PFSK-1 (cell line): ENCODE measurements at regions not wholly inside any gene's neighbourhood (a gene's known extent, or its start where the extent isn't known, plus 50 kb on each side); places are given as distances from the start of the nearest gene placed in this dataset.

Experiments used
- POLR2AphosphoS5 ChIP-seq: IDR thresholded peaks from 2 replicates; pipeline ENCODE4 v1.6.1; 2012; ENCODE audit warnings: low read depth, mild to moderate bottlenecking, control low read depth, low read length, moderate library complexity
- TF ChIP-seq, protein P1 (sequence below), 2 experiments: IDR thresholded peaks; 2 replicates each; pipeline versions ENCODE4 v1.6.1 to v1.8.0; 2011 to 2012; ENCODE audit warnings: low read depth in 2 of 2, low read length in 2 of 2, control low read depth in 1 of 2, inconsistent platforms in 1 of 2, mild to moderate bottlenecking in 1 of 2, moderate library complexity in 1 of 2; ENCODE audit not compliant: insufficient read depth in 1 of 2

GRCh38 chr6:147823936-147824335 is 315.4 kb downstream of the SAMD5 start:
- TF ChIP-seq POLR2AphosphoS5, result no peak
- TF ChIP-seq, protein P1, sequence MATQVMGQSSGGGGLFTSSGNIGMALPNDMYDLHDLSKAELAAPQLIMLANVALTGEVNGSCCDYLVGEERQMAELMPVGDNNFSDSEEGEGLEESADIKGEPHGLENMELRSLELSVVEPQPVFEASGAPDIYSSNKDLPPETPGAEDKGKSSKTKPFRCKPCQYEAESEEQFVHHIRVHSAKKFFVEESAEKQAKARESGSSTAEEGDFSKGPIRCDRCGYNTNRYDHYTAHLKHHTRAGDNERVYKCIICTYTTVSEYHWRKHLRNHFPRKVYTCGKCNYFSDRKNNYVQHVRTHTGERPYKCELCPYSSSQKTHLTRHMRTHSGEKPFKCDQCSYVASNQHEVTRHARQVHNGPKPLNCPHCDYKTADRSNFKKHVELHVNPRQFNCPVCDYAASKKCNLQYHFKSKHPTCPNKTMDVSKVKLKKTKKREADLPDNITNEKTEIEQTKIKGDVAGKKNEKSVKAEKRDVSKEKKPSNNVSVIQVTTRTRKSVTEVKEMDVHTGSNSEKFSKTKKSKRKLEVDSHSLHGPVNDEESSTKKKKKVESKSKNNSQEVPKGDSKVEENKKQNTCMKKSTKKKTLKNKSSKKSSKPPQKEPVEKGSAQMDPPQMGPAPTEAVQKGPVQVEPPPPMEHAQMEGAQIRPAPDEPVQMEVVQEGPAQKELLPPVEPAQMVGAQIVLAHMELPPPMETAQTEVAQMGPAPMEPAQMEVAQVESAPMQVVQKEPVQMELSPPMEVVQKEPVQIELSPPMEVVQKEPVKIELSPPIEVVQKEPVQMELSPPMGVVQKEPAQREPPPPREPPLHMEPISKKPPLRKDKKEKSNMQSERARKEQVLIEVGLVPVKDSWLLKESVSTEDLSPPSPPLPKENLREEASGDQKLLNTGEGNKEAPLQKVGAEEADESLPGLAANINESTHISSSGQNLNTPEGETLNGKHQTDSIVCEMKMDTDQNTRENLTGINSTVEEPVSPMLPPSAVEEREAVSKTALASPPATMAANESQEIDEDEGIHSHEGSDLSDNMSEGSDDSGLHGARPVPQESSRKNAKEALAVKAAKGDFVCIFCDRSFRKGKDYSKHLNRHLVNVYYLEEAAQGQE (IDR thresholded peaks at IDR 0.05; ENCODE audit: insufficient read depth in 1 of 2, low read depth in 2 of 2, low read length in 2 of 2), result no peak
